ENCODE measurements at regions not wholly inside any gene's neighbourhood (a gene's known extent, or its start where the extent isn't known, plus 50 kb on each side); places are given as distances from the start of the nearest gene placed in this dataset.

- BruUV-seq (replicated peaks), result no TSS peak
- H3K9me3 ChIP-seq (ENCODE audit: control insufficient read depth, insufficient read depth, low read depth, low read length), result peaks cover 12% of the 10 kb centered on the region; the same call in 1 of the 2 replicates
- ChIA-PET POLR2A (no interaction called here), CTCF (no interaction called here)
- DNase-seq (ENCODE audit: low read depth, low spot score), result no peak
- H3K36me3 ChIP-seq (ENCODE audit: control insufficient read depth, insufficient read depth, low read length), result no peaks in the 10 kb centered on the region
- intact Hi-C loops (cut with micrococcal nuclease; ENCODE audit: unreplicated experiment), result no loop called here
- in situ Hi-C loops (cut with HindIII; ENCODE audit: low pct_unique_long_range_greater_than_20kb, low sequenced_read_pairs), result no loop called here
- no peak for ATAC-seq
- H3K27me3 ChIP-seq (ENCODE audit: control insufficient read depth, insufficient read depth, low read length), result no peaks in the 10 kb centered on the region
- TF ChIP-seq POLR2AphosphoS5 (IDR thresholded peaks at IDR 0.05; ENCODE audit: low read depth, low read length), result no peak
- no peak for TF ChIP-seq SIN3A (IDR thresholded peaks at IDR 0.05; ENCODE audit: borderline replicate concordance, insufficient read depth, low read depth, low read length)
- no peak for TF ChIP-seq REST (IDR thresholded peaks at IDR 0.05; ENCODE audit: insufficient read depth in 1 of 2, low read depth in 2 of 2, low read length in 1 of 2)
- TF ChIP-seq TCF7L2 (IDR thresholded peaks at IDR 0.05; ENCODE audit: low read depth, low read length), result no peak
- no peak for TF ChIP-seq CTCF (IDR thresholded peaks at IDR 0.05)
- no peaks in the 10 kb centered on the region for H3K4me1 ChIP-seq (ENCODE audit: control insufficient read depth, insufficient read depth, low read length)
- H3K4me3 ChIP-seq (ENCODE audit: low read depth in 2 of 2, low read length in 2 of 2), result no peak overlapping the region
- H3K27ac ChIP-seq (ENCODE audit: low read length), result no peak overlapping the region; the same call in 1 of the 2 replicates
Measured at GRCh38 chr10:4643471-4643870, 182.5 kb upstream of the AKR1E2 start.

GRCh38 chr10:4639960-4640359, 186.0 kb upstream of the AKR1E2 start:
- no peak overlapping the region for H3K27ac ChIP-seq (ENCODE audit: low read length)
- CTCF ChIA-PET, result no interaction called here
- POLR2A ChIA-PET, result no interaction called here
- DNase-seq (ENCODE audit: low read depth, low spot score), result no peak
- in situ Hi-C loops (cut with HindIII; ENCODE audit: low pct_unique_long_range_greater_than_20kb, low sequenced_read_pairs) (no loop called here), intact Hi-C loops (cut with micrococcal nuclease; ENCODE audit: unreplicated experiment) (no loop called here)
- H3K36me3 ChIP-seq (ENCODE audit: control insufficient read depth, insufficient read depth, low read length), result no peaks in the 10 kb centered on the region
- no peaks in the 10 kb centered on the region for H3K4me1 ChIP-seq (ENCODE audit: control insufficient read depth, insufficient read depth, low read length)
- H3K4me3 ChIP-seq (ENCODE audit: low read depth in 2 of 2, low read length in 2 of 2), result no peak overlapping the region
- H3K27me3 ChIP-seq (ENCODE audit: control insufficient read depth, insufficient read depth, low read length), result no peaks in the 10 kb centered on the region
- no peak for ATAC-seq
- no TSS peak for BruUV-seq (replicated peaks)
- peaks cover 12% of the 10 kb centered on the region; the same call in 1 of the 2 replicates for H3K9me3 ChIP-seq (ENCODE audit: control insufficient read depth, insufficient read depth, low read depth, low read length)
- TF ChIP-seq CTCF (IDR thresholded peaks at IDR 0.05) (no peak), POLR2AphosphoS5 (IDR thresholded peaks at IDR 0.05; ENCODE audit: low read depth, low read length) (no peak), TCF7L2 (IDR thresholded peaks at IDR 0.05; ENCODE audit: low read depth, low read length) (no peak), SIN3A (IDR thresholded peaks at IDR 0.05; ENCODE audit: borderline replicate concordance, insufficient read depth, low read depth, low read length) (no peak), REST (IDR thresholded peaks at IDR 0.05; ENCODE audit: insufficient read depth in 1 of 2, low read depth in 2 of 2, low read length in 1 of 2) (no peak)

All from Panc1 (cell line).